ENCODE measurements at regions not wholly inside any gene's neighbourhood (a gene's known extent, or its start where the extent isn't known, plus 50 kb on each side); places are given as distances from the start of the nearest gene placed in this dataset.

DNA sequence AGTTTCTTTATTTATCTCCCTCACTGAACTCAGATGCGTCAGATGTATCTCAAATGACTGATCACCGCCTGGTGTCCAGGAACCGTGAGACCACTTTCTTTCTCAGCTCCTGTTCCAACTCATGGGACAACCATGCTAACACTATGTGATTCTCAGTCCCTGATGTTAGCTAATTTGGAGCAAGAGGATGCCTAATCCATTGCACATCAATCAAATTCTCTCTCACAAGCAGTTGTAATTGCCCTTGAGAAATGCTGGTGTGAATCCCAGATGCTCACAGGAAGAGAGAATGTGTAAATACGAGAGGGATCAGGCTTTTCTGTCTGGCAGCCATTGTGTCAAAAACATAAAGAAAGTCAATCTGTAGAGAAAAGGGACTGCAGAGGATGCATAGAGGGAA is 134.9 kb downstream of the WSCD1 start:
- no peaks in the 10 kb centered on the region for H3K4me1 Mint-ChIP-seq (ENCODE audit: low read depth)
- no peak for DNase-seq (ENCODE audit: low spot score, unreplicated experiment)
- H3K4me3 Mint-ChIP-seq (ENCODE audit: low read depth) = no peak overlapping the region
- H3K36me3 Mint-ChIP-seq (ENCODE audit: insufficient read depth) = no peaks in the 10 kb centered on the region
- TF ChIP-seq, protein P1, sequence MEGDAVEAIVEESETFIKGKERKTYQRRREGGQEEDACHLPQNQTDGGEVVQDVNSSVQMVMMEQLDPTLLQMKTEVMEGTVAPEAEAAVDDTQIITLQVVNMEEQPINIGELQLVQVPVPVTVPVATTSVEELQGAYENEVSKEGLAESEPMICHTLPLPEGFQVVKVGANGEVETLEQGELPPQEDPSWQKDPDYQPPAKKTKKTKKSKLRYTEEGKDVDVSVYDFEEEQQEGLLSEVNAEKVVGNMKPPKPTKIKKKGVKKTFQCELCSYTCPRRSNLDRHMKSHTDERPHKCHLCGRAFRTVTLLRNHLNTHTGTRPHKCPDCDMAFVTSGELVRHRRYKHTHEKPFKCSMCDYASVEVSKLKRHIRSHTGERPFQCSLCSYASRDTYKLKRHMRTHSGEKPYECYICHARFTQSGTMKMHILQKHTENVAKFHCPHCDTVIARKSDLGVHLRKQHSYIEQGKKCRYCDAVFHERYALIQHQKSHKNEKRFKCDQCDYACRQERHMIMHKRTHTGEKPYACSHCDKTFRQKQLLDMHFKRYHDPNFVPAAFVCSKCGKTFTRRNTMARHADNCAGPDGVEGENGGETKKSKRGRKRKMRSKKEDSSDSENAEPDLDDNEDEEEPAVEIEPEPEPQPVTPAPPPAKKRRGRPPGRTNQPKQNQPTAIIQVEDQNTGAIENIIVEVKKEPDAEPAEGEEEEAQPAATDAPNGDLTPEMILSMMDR (IDR thresholded peaks at IDR 0.05; ENCODE audit: unreplicated experiment) = no peak
- no peaks in the 10 kb centered on the region for H3K9me3 Mint-ChIP-seq (ENCODE audit: low read depth)
- H3K27me3 Mint-ChIP-seq = peaks cover 30% of the 10 kb centered on the region
- H3K27ac Mint-ChIP-seq = no peak overlapping the region

DNA sequence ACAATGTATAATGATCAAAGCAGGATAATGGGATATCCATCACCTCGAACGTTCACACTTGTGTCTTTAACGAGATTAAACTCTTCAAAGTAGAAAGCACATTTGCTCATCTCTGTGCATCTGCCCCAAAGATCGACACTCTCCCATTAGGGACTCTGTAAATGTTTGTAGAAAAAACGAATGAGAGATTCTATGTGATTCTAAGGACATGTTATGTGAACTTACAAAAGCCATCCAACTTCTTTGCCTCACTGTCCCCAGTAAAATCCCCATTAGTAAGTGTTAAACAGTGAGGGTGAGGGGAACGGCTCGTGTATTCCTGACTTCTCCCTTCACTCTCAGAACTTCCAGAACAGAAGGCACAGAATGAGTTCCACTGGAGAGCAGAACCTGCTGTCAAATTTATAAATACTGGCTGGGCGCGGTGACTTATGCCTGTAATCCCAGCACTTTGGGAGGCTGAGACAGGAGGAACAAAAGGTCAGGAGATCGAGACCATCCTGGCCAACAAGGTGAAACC is 134.1 kb downstream of the WSCD1 start:
- H3K27ac Mint-ChIP-seq = no peak overlapping the region
- H3K4me1 Mint-ChIP-seq (ENCODE audit: low read depth) = no peaks in the 10 kb centered on the region
- no peaks in the 10 kb centered on the region for H3K36me3 Mint-ChIP-seq (ENCODE audit: insufficient read depth)
- no peaks in the 10 kb centered on the region for H3K9me3 Mint-ChIP-seq (ENCODE audit: low read depth)
- TF ChIP-seq, protein P1 (IDR thresholded peaks at IDR 0.05; ENCODE audit: unreplicated experiment) = no peak
- H3K4me3 Mint-ChIP-seq (ENCODE audit: low read depth) = no peak overlapping the region
- no peak for DNase-seq (ENCODE audit: low spot score, unreplicated experiment)
- peaks cover 25% of the 10 kb centered on the region for H3K27me3 Mint-ChIP-seq

DNA sequence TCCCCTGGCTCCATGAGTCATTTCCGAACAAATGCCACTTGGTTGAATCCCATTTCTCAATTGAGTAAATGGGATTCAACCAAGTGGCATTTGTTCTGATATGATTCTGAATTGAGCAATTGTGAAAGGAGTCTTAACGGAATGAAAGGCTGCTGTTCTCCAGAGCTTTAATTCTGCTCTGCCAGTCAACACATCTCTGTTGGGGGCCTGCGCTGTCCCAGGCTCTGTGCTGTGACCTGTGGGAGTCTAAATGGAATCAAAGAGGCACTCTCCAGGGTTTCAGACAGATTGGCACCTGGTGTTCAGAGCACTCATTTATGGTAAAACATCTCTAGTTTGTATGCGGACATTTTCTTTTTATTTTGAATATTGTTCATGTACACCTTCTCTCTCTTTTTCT is 126.2 kb downstream of the WSCD1 start:
- Mint-ChIP-seq H3K4me3 (ENCODE audit: low read depth) (no peak overlapping the region), H3K27ac (no peak overlapping the region), H3K27me3 (peaks cover 27% of the 10 kb centered on the region), H3K9me3 (ENCODE audit: low read depth) (peaks cover 4% of the 10 kb centered on the region), H3K4me1 (ENCODE audit: low read depth) (no peaks in the 10 kb centered on the region), H3K36me3 (ENCODE audit: insufficient read depth) (no peaks in the 10 kb centered on the region)
- TF ChIP-seq, protein P1 (IDR thresholded peaks at IDR 0.05; ENCODE audit: unreplicated experiment) = no peak
- DNase-seq (ENCODE audit: low spot score, unreplicated experiment) = no peak

DNA sequence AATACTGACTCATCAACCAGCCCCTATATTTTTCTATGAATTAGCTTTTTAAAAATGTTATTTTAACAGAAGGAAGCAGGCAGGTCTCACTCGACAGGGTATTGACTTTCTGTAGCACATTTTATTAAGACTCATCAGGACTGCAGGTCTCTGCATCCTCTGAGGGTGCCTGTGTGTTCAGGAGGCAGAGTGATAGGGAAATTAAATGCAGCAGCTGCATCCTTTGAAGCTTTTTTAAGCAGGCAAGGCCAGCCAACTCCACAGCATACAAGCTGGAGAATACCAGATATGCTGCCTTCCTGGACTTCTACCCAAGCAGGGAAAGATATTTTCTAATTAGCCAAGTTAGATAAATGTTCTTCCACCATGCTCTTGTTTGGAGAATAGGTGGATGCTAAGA is 124.9 kb downstream of the WSCD1 start:
- TF ChIP-seq, protein P1 (IDR thresholded peaks at IDR 0.05; ENCODE audit: unreplicated experiment) = no peak
- Mint-ChIP-seq H3K4me3 (ENCODE audit: low read depth) (no peak overlapping the region), H3K27me3 (peaks cover 33% of the 10 kb centered on the region), H3K9me3 (ENCODE audit: low read depth) (peaks cover 4% of the 10 kb centered on the region), H3K4me1 (ENCODE audit: low read depth) (no peaks in the 10 kb centered on the region), H3K36me3 (ENCODE audit: insufficient read depth) (no peaks in the 10 kb centered on the region), H3K27ac (no peak overlapping the region)
- no peak for DNase-seq (ENCODE audit: low spot score, unreplicated experiment)

DNA sequence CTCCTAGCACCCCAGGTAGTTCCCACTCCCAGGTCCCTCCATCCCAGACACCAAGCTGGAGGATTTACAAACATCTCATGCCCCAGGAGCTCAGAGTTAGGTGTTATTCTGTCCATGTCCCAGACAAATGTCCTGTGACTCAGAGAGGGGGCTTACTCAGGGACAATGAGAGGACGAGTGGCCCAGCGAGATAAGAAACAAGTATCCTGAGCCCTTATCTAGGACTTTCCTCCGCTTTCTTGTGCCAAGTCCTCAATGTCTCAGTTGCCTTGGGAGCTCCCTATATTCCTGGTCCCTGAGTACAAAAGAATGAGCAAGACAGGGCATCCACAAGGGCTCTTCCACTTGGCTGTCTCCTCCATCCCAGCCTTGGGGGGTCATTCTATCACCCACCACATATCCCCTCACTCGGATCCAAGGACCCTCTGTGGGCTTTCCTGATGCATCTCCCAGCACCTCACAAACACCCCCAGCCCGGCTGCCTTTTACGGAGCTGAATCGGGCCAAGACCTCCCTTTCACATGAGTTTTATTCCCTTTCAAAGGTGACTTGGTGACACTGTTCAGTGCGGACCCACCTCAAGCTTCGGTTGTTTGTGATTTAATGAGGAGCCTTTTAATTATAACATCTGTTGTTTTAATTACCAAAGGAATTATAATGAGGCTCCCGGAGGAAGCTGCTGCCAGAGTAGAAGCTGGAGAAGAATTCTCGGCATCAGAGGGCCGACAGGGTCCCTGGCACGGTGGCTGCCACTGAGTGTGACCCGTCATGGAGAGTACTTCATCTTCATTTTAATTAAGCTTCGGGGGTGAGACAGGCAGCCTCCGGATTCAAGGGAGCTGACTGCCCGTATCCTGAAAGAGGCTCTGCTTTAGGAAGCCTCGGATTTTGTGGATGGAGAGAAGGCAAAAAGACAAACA is 121.5 kb downstream of the WSCD1 start:
- no peak for DNase-seq (ENCODE audit: low spot score, unreplicated experiment)
- TF ChIP-seq, protein P1 (IDR thresholded peaks at IDR 0.05; ENCODE audit: unreplicated experiment) = no peak
- H3K9me3 Mint-ChIP-seq (ENCODE audit: low read depth) = peaks cover 4% of the 10 kb centered on the region
- peaks cover 30% of the 10 kb centered on the region for H3K27me3 Mint-ChIP-seq
- H3K36me3 Mint-ChIP-seq (ENCODE audit: insufficient read depth) = no peaks in the 10 kb centered on the region
- no peak overlapping the region for H3K4me3 Mint-ChIP-seq (ENCODE audit: low read depth)
- no peaks in the 10 kb centered on the region for H3K4me1 Mint-ChIP-seq (ENCODE audit: low read depth)
- H3K27ac Mint-ChIP-seq = no peak overlapping the region
